OCI-LY7 (cell line): ENCODE measurements at regions not wholly inside any gene's neighbourhood (a gene's known extent, or its start where the extent isn't known, plus 50 kb on each side); places are given as distances from the start of the nearest gene placed in this dataset.

Experiments
- CTCF ChIP-seq: fragments of 200-600 bp; sonication (generic); conservative IDR thresholded peaks from 2 replicates; pipeline ENCODE4 v1.5.1; 2014; ENCODE audit warnings: mild to moderate bottlenecking, antibody characterized with exemption, low read length, moderate library complexity, mixed read lengths
- EZH2phosphoT487 ChIP-seq: fragments of 200-600 bp; sonication (generic); IDR thresholded peaks from 2 replicates; pipeline ENCODE4 v1.6.1; 2018; ENCODE audit warnings: low read depth, borderline replicate concordance, mild to moderate bottlenecking, mixed run types, antibody characterized with exemption, low read length, moderate library complexity, mixed read lengths

- TF ChIP-seq CTCF (no peak), EZH2phosphoT487 (no peak)
Measured at GRCh38 chr5:3331819-3332218, 263.8 kb upstream of the IRX1 start.
